H9 (cell line): ENCODE measurements at regions not wholly inside any gene's neighbourhood (a gene's known extent, or its start where the extent isn't known, plus 50 kb on each side); places are given as distances from the start of the nearest gene placed in this dataset.

Experiments used
- DNase-seq: peaks from one replicate; pipeline ENCODE4 v3.0.0-alpha.2; 2017
- H2AFZ ChIP-seq: one replicate; pipeline ENCODE4 v1.6.1; 2013; ENCODE audit warnings: mild to moderate bottlenecking, low read length, control low read depth, moderate library complexity
- H2AK5ac ChIP-seq: 2 replicates; pipeline ENCODE4 v1.6.1; 2013; ENCODE audit warnings: low read length, control low read depth, mixed read lengths; ENCODE audit not compliant: insufficient read length
- H2BK120ac ChIP-seq: one replicate; pipeline ENCODE4 v1.6.1; 2013; ENCODE audit warnings: low read depth, mild to moderate bottlenecking, low read length, control low read depth, inconsistent platforms; ENCODE audit not compliant: poor library complexity, severe bottlenecking
- H2BK12ac ChIP-seq: 2 replicates; pipeline ENCODE4 v1.6.1; 2013; ENCODE audit warnings: low read length, control low read depth, mixed read lengths, low read depth; ENCODE audit not compliant: insufficient read length
- H2BK15ac ChIP-seq: 2 replicates; pipeline ENCODE4 v1.6.1; 2013; ENCODE audit warnings: low read depth, low read length, control low read depth
- H2BK20ac ChIP-seq: one replicate; pipeline ENCODE4 v1.6.1; 2013; ENCODE audit warnings: low read depth, mild to moderate bottlenecking, low read length, control low read depth, inconsistent platforms; ENCODE audit not compliant: poor library complexity, severe bottlenecking
- H2BK5ac ChIP-seq: 2 replicates; pipeline ENCODE4 v1.6.1; 2013; ENCODE audit warnings: low read length, control low read depth, mixed read lengths; ENCODE audit not compliant: insufficient read length
- H3K14ac ChIP-seq: 2 replicates; pipeline ENCODE4 v1.6.1; 2013; ENCODE audit warnings: low read length, control low read depth; ENCODE audit not compliant: insufficient read depth
- H3K18ac ChIP-seq: 2 replicates; pipeline ENCODE4 v1.6.1; 2013; ENCODE audit warnings: low read depth, mild to moderate bottlenecking, mixed read lengths, low read length, control low read depth; ENCODE audit not compliant: insufficient read length
- H3K23ac ChIP-seq: 2 replicates; pipeline ENCODE4 v1.6.1; 2013; ENCODE audit warnings: low read length, control low read depth, mixed read lengths, low read depth; ENCODE audit not compliant: insufficient read length
- H3K23me2 ChIP-seq: 2 replicates; pipeline ENCODE4 v1.6.1; 2013; ENCODE audit warnings: low read depth, mild to moderate bottlenecking, mixed read lengths, low read length, control low read depth; ENCODE audit not compliant: insufficient read length, poor library complexity, severe bottlenecking
- H3K27ac ChIP-seq: 2 replicates; pipeline ENCODE4 v1.5.1; 2013; ENCODE audit warnings: low read length, control low read depth, mixed read lengths, low read depth; ENCODE audit not compliant: insufficient read length
- H3K27me3 ChIP-seq: 2 replicates; pipeline ENCODE4 v1.6.1; 2013; ENCODE audit warnings: low read length, control low read depth, inconsistent platforms; ENCODE audit not compliant: insufficient read depth
- H3K4ac ChIP-seq: 2 replicates; pipeline ENCODE4 v1.6.1; 2013; ENCODE audit warnings: low read depth, mild to moderate bottlenecking, control low read depth, inconsistent platforms, low read length, moderate library complexity
- H3K4me1 ChIP-seq: 2 replicates; pipeline ENCODE4 v1.6.1; 2013; ENCODE audit warnings: low read length, control low read depth, inconsistent platforms; ENCODE audit not compliant: insufficient read depth
- H3K4me2 ChIP-seq: 2 replicates; pipeline ENCODE4 v1.6.1; 2013; ENCODE audit warnings: low read length, control low read depth, mixed read lengths; ENCODE audit not compliant: insufficient read length, insufficient read depth
- H3K56ac ChIP-seq: 2 replicates; pipeline ENCODE4 v1.6.1; 2013; ENCODE audit warnings: low read depth, mild to moderate bottlenecking, mixed read lengths, low read length, control low read depth; ENCODE audit not compliant: insufficient read length
- H3K79me1 ChIP-seq: 2 replicates; pipeline ENCODE4 v1.6.1; 2013; ENCODE audit warnings: low read depth, mild to moderate bottlenecking, moderate library complexity, low read length, control low read depth, inconsistent platforms; ENCODE audit not compliant: insufficient read depth, poor library complexity, severe bottlenecking
- H3K79me2 ChIP-seq: 2 replicates; pipeline ENCODE4 v1.6.1; 2013; ENCODE audit warnings: low read length, control low read depth, inconsistent platforms; ENCODE audit not compliant: insufficient read depth
- H3K9ac ChIP-seq: 2 replicates; pipeline ENCODE4 v1.6.1; 2013; ENCODE audit warnings: low read length, control low read depth, mixed read lengths; ENCODE audit not compliant: insufficient read length; ENCODE audit errors: extremely low read depth
- H3K9me3 ChIP-seq: one replicate; pipeline ENCODE4 v1.6.1; 2013; ENCODE audit warnings: low read depth, low read length, inconsistent platforms; ENCODE audit not compliant: control insufficient read depth
- H3T11ph ChIP-seq: one replicate; pipeline ENCODE4 v1.6.1; 2013; ENCODE audit warnings: mild to moderate bottlenecking, low read length, control low read depth, inconsistent platforms
- H4K20me1 ChIP-seq: one replicate; pipeline ENCODE4 v1.6.1; 2013; ENCODE audit not compliant: control insufficient read depth, insufficient read length, insufficient read depth
- H4K5ac ChIP-seq: 2 replicates; pipeline ENCODE4 v1.6.1; 2013; ENCODE audit warnings: low read depth, mild to moderate bottlenecking, mixed read lengths, low read length, control low read depth; ENCODE audit not compliant: insufficient read length
- H4K8ac ChIP-seq: replicated peaks from 2 replicates; pipeline ENCODE4 v1.6.1; 2013; ENCODE audit warnings: low read length, control low read depth, mixed read lengths, low read depth; ENCODE audit not compliant: insufficient read length
- H4K91ac ChIP-seq: 2 replicates; pipeline ENCODE4 v1.6.1; 2013; ENCODE audit warnings: low read depth, mild to moderate bottlenecking, moderate library complexity, mixed read lengths, low read length, control low read depth; ENCODE audit not compliant: insufficient read length
- H3K27ac Mint-ChIP-seq, 3 experiments: 2 replicates in 2 of 3; 3 replicates in 1 of 3; pipeline ENCODE4 v1.8.0; 2020 to 2021; ENCODE audit warnings: mixed read lengths in 3 of 3, mild to moderate bottlenecking in 1 of 3, moderate library complexity in 1 of 3
- H3K27me3 Mint-ChIP-seq: 2 replicates; pipeline ENCODE4 v1.8.0; 2021; ENCODE audit warnings: low read depth, mild to moderate bottlenecking, moderate library complexity, mixed read lengths
- H3K36me3 Mint-ChIP-seq, 3 experiments: 2 replicates in 2 of 3; 3 replicates in 1 of 3; pipeline ENCODE4 v1.8.0; 2020 to 2021; ENCODE audit warnings: low read depth in 3 of 3, mixed read lengths in 3 of 3; ENCODE audit not compliant: insufficient read depth in 1 of 3
- H3K4me1 Mint-ChIP-seq, 2 experiments: 2 replicates each; pipeline ENCODE4 v1.8.0; 2020; ENCODE audit warnings: mixed read lengths in 2 of 2
- H3K4me3 Mint-ChIP-seq, 2 experiments: 2 replicates in 1 of 2; 3 replicates in 1 of 2; pipeline ENCODE4 v1.8.0; 2020 to 2021; ENCODE audit warnings: mild to moderate bottlenecking in 2 of 2, mixed read lengths in 2 of 2, moderate library complexity in 1 of 2
- H3K9me3 Mint-ChIP-seq, 2 experiments: 2 replicates in 1 of 2; 3 replicates in 1 of 2; pipeline ENCODE4 v1.8.0; 2020; ENCODE audit warnings: mild to moderate bottlenecking in 2 of 2, mixed read lengths in 2 of 2, moderate library complexity in 1 of 2
- CTCF ChIP-seq: fragments of 200-600 bp; sonication (generic); conservative IDR thresholded peaks from 3 replicates; pipeline ENCODE4 v1.8.0; 2021; ENCODE audit warnings: antibody characterized with exemption, mild to moderate bottlenecking

GRCh38 chr4:126755506-126755905 is 877.3 kb upstream of the INTU start:
- Histone ChIP-seq H2BK5ac (no peak overlapping the region), H4K8ac (no peak overlapping the region), H3K23me2 (no peaks in the 10 kb centered on the region), H4K20me1 (no peaks in the 10 kb centered on the region), H2AK5ac (no peak overlapping the region), H3K27ac (no peak overlapping the region), H2BK120ac (no peak overlapping the region), H4K91ac (no peak overlapping the region), H3K14ac (no peak overlapping the region), H3K18ac (no peak overlapping the region), H2BK20ac (no peak overlapping the region), H3K56ac (no peak overlapping the region), H3K9me3 (no peaks in the 10 kb centered on the region), H3K23ac (no peak overlapping the region), H3K79me2 (no peaks in the 10 kb centered on the region), H3K4ac (no peak overlapping the region), H3K9ac (no peak overlapping the region), H3K79me1 (no peaks in the 10 kb centered on the region), H3K4me1 (no peaks in the 10 kb centered on the region), H3T11ph (no peak overlapping the region), H2AFZ (no peak overlapping the region), H4K5ac (no peak overlapping the region), H2BK12ac (no peak overlapping the region), H2BK15ac (no peak overlapping the region), H3K27me3 (no peaks in the 10 kb centered on the region), H3K4me2 (no peak overlapping the region)
- TF ChIP-seq CTCF, result no peak
- no peak for DNase-seq
- Mint-ChIP-seq H3K27ac (no peak overlapping the region), H3K36me3 (no peaks in the 10 kb centered on the region), H3K4me3 (no peak overlapping the region), H3K27me3 (no peaks in the 10 kb centered on the region), H3K4me1 (no peaks in the 10 kb centered on the region), H3K9me3 (no peaks in the 10 kb centered on the region)
